Thoracic aorta (tissue), 2 donors: ENCODE measurements at regions not wholly inside any gene's neighbourhood (a gene's known extent, or its start where the extent isn't known, plus 50 kb on each side); places are given as distances from the start of the nearest gene placed in this dataset.

ENCODE experiments used
- ATAC-seq: fragments of 150-250 bp; one replicate; pipeline ENCODE4 v1.8.0; 2017; ENCODE audit warnings: low read depth; ENCODE audit not compliant: insufficient number of reproducible peaks, low FRiP score
- DNase-seq: peaks from one replicate; pipeline ENCODE4 v3.0.0-alpha.2; 2020; ENCODE audit warnings: low spot score
- H3K27ac ChIP-seq, 2 donors: fragments of 200-600 bp; sonication (generic); 1 replicate in 1 of 2; 2 replicates in 1 of 2; pipeline ENCODE4 v1.5.1; 2016; ENCODE audit warnings: mild to moderate bottlenecking in 2 of 2, moderate library complexity in 2 of 2
- H3K27me3 ChIP-seq: fragments of 200-600 bp; sonication (generic); replicated peaks from 2 replicates; pipeline ENCODE4 v1.6.0; 2016; ENCODE audit warnings: mild to moderate bottlenecking; ENCODE audit not compliant: insufficient read depth
- H3K36me3 ChIP-seq: fragments of 200-600 bp; sonication (generic); one replicate; pipeline ENCODE4 v1.5.1; 2016
- H3K4me1 ChIP-seq, 2 donors: fragments of 200-600 bp; sonication (generic); 1 replicate in 1 of 2; 2 replicates in 1 of 2; pipeline versions ENCODE4 v1.5.1 to v1.6.0; 2016; ENCODE audit warnings: low read depth in 2 of 2, mild to moderate bottlenecking in 1 of 2; ENCODE audit not compliant: control insufficient read depth in 1 of 2
- H3K4me3 ChIP-seq: fragments of 200-600 bp; sonication (generic); 2 replicates; pipeline ENCODE4 v1.5.1; 2016; ENCODE audit warnings: mild to moderate bottlenecking
- H3K9me3 ChIP-seq: fragments of 200-600 bp; sonication (generic); 2 replicates; pipeline ENCODE4 v1.5.1; 2016
- TF ChIP-seq, protein P1 (sequence below): fragments of 200-600 bp; sonication (generic); IDR thresholded peaks from one replicate; pipeline ENCODE4 v1.5.1; 2019; ENCODE audit warnings: antibody characterized with exemption

DNA sequence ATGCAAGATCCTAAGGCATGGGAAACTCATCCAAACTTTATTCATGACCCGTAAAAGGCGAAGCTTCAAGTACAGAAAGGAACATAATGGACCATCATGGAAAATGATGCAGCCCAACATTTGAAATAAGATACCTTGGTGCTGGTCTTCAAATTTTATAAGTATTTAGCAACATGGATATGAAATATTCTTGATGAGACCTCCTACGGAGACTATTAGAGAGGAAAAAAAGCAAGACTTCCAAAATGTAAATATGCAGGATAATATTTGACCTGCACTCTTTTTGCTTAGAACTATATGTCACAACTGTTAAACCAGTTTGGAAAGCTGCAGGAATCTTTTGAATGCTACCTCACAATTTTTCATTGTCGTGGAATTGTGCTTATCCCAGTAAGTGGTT lies 168.8 kb upstream of the ARID2 start:
- H3K27ac ChIP-seq: no peak overlapping the region
- no peaks in the 10 kb centered on the region for H3K4me1 ChIP-seq
- TF ChIP-seq, protein P1, sequence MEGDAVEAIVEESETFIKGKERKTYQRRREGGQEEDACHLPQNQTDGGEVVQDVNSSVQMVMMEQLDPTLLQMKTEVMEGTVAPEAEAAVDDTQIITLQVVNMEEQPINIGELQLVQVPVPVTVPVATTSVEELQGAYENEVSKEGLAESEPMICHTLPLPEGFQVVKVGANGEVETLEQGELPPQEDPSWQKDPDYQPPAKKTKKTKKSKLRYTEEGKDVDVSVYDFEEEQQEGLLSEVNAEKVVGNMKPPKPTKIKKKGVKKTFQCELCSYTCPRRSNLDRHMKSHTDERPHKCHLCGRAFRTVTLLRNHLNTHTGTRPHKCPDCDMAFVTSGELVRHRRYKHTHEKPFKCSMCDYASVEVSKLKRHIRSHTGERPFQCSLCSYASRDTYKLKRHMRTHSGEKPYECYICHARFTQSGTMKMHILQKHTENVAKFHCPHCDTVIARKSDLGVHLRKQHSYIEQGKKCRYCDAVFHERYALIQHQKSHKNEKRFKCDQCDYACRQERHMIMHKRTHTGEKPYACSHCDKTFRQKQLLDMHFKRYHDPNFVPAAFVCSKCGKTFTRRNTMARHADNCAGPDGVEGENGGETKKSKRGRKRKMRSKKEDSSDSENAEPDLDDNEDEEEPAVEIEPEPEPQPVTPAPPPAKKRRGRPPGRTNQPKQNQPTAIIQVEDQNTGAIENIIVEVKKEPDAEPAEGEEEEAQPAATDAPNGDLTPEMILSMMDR: no peak
- H3K36me3 ChIP-seq: no peaks in the 10 kb centered on the region
- ATAC-seq: no peak
- H3K27me3 ChIP-seq: no peaks in the 10 kb centered on the region
- no peak overlapping the region for H3K4me3 ChIP-seq
- no peak for DNase-seq
- H3K9me3 ChIP-seq: no peaks in the 10 kb centered on the region

DNA sequence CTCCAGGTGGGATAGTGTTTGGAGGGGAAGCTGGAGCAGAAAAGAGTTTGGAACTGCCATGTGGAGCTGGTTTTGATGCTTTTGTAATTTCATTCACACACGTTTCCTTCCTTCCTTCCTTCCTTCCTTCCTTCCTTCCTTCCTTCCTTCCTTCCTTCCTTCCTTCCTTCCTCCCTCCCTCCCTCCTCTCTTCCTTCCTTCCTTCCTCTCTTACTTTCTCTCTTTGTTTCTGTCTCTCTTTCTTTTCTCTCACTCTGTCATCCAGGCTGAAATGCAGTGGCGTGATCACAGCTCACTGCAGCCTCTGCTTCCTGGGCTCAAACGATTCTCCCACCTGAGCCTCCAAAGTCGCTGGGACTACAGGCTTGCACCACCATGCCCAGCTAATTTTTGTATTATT lies 168.0 kb upstream of the ARID2 start:
- no peak for DNase-seq

DNA sequence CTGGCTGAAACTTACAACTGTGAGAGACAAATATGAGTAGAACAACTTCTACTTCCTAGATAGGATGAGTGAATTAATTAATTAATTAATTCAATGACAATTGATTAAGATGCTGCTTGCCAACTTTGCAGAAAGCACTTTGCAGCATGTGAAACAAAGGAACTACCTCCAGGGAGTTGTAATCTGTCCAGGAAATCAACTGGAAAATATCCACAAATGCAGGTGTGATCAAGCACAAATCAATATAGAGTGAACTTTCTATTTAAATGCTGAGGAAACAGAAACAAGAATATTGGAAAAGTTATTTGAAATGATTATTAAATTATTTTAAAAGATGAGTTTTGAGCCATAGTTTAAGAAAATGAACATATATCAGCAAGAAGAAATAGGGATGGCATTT lies 163.9 kb upstream of the ARID2 start:
- DNase-seq: no peak

More for the DNA sequence above, 168.0 kb upstream of the ARID2 start:
- Histone ChIP-seq H3K4me3 (no peak overlapping the region), H3K36me3 (no peaks in the 10 kb centered on the region), H3K27me3 (no peaks in the 10 kb centered on the region), H3K9me3 (no peaks in the 10 kb centered on the region), H3K4me1 (no peaks in the 10 kb centered on the region), H3K27ac (no peak overlapping the region)
- ATAC-seq: no peak
- TF ChIP-seq, protein P1: no peak

DNA sequence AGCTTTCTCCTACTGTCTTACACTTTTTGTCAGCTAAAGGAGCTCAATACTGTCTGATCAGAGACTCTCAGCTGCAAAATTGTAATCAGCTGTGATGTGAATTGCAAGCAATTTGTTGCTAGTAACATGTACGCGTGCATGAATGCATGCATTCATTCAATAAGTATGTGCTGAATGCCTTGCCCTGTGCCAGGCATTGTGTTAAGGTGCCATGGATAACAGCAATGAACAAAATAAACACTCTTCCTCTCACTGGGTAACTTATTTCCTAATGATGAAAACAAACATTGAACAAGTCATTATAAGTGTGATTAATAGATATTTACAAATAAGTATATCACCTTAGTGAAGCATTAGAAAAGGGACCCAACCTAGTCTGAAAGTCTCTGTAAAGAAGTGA lies 163.2 kb upstream of the ARID2 start:
- TF ChIP-seq, protein P1: no peak
- Histone ChIP-seq H3K27ac (no peak overlapping the region), H3K9me3 (no peaks in the 10 kb centered on the region), H3K36me3 (no peaks in the 10 kb centered on the region), H3K4me1 (no peaks in the 10 kb centered on the region), H3K4me3 (no peak overlapping the region), H3K27me3 (no peaks in the 10 kb centered on the region)
- DNase-seq: no peak
- ATAC-seq: no peak

More for the DNA sequence above, 163.9 kb upstream of the ARID2 start:
- H3K9me3 ChIP-seq: no peaks in the 10 kb centered on the region
- no peaks in the 10 kb centered on the region for H3K27me3 ChIP-seq
- ATAC-seq: no peak
- H3K4me3 ChIP-seq: no peak overlapping the region
- TF ChIP-seq, protein P1: no peak
- no peaks in the 10 kb centered on the region for H3K4me1 ChIP-seq
- no peak overlapping the region for H3K27ac ChIP-seq
- no peaks in the 10 kb centered on the region for H3K36me3 ChIP-seq

DNA sequence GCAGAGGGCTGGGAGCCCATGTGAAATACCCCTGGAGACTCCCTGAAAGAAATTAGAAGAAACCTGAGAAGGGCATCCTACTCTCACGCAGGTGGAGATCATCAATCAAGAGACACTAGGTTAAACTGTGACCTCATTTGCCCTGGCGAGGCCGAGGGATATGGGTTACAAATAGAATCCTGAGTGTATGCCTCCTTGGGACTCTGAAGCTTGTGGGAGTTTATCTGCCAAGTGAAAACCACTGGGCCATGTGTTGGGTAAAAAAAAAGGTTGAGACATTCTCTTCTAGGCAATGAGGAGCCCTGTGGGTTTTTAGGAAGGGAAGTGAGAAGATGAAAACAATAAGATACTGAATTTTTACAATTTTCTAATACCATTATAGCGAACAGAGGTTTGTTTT lies 160.7 kb upstream of the ARID2 start:
- Histone ChIP-seq H3K4me3 (no peak overlapping the region), H3K4me1 (no peaks in the 10 kb centered on the region), H3K27ac (no peak overlapping the region), H3K27me3 (no peaks in the 10 kb centered on the region), H3K36me3 (no peaks in the 10 kb centered on the region), H3K9me3 (no peaks in the 10 kb centered on the region)
- DNase-seq (no peak), ATAC-seq (no peak)
- TF ChIP-seq, protein P1: no peak
